ENCODE measurements at regions not wholly inside any gene's neighbourhood (a gene's known extent, or its start where the extent isn't known, plus 50 kb on each side); places are given as distances from the start of the nearest gene placed in this dataset.

GRCh38 chr4:138821331-138821730, 194.2 kb upstream of the NOCT start:
- no peak for TF ChIP-seq POLR2A (IDR thresholded peaks at IDR 0.05; ENCODE audit: extremely low read depth, insufficient read length)
- TF ChIP-seq, protein P1, sequence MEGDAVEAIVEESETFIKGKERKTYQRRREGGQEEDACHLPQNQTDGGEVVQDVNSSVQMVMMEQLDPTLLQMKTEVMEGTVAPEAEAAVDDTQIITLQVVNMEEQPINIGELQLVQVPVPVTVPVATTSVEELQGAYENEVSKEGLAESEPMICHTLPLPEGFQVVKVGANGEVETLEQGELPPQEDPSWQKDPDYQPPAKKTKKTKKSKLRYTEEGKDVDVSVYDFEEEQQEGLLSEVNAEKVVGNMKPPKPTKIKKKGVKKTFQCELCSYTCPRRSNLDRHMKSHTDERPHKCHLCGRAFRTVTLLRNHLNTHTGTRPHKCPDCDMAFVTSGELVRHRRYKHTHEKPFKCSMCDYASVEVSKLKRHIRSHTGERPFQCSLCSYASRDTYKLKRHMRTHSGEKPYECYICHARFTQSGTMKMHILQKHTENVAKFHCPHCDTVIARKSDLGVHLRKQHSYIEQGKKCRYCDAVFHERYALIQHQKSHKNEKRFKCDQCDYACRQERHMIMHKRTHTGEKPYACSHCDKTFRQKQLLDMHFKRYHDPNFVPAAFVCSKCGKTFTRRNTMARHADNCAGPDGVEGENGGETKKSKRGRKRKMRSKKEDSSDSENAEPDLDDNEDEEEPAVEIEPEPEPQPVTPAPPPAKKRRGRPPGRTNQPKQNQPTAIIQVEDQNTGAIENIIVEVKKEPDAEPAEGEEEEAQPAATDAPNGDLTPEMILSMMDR (IDR thresholded peaks at IDR 0.05; ENCODE audit: low read depth, low read length): no peak
